HCT116 (cell line): ENCODE measurements at regions not wholly inside any gene's neighbourhood (a gene's known extent, or its start where the extent isn't known, plus 50 kb on each side); places are given as distances from the start of the nearest gene placed in this dataset.

Experiments used
- ATAC-seq: fragments of 200-7000 bp; cut with Tn5 transposase; 2 replicates; pipeline ENCODE4 v1.9.1; 2020; ENCODE audit warnings: mild to moderate bottlenecking, moderate library complexity
- BruUV-seq: library from RNA; stranded (reverse); fragments of 400-500 nt; replicated peaks from 2 replicates; lab custom pipeline; 2021; lab: Mats Ljungman, UMichigan
- CTCF ChIA-PET: fragments of 300-600 bp; sonication (Branson Sonifier 250); formaldehyde crosslinking; loops from one replicate; lab custom pipeline; 2021; ENCODE audit warnings: antibody characterized with exemption; lab: Charles Lee
- POLR2A ChIA-PET: fragments of 300-600, 350-600 bp; sonication (Branson Sonifier 250); formaldehyde crosslinking; loops from one replicate; lab custom pipeline; 2021; ENCODE audit warnings: antibody characterized with exemption; lab: Charles Lee
- RAD21 ChIA-PET, 2 experiments: fragments of 300-600 bp; sonication (Branson Sonifier 250); formaldehyde crosslinking; loops; one replicate each; lab custom pipeline; 2023; ENCODE audit warnings: low total read pairs in 2 of 2; ENCODE audit not compliant: uncharacterized antibody in 2 of 2, unreplicated experiment in 2 of 2, low non-redundant PET in 1 of 2; lab: Charles Lee
- DNase-seq: peaks from one replicate; pipeline ENCODE4 v3.0.0-alpha.2; 2010; ENCODE audit warnings: low read depth, low spot score
- H2AFZ ChIP-seq: fragments of 200-600 bp; shearing (Covaris generic), sonication (generic); 2 replicates; pipeline ENCODE4 v1.6.1; 2017; ENCODE audit warnings: low read depth, mixed run types, mixed read lengths, antibody characterized with exemption, low read length; ENCODE audit not compliant: poor library complexity, severe bottlenecking
- H3K27ac ChIP-seq: 2 replicates; pipeline ENCODE4 v1.5.1; 2012; ENCODE audit warnings: low read depth, low read length
- H3K27me3 ChIP-seq: fragments of 200-600 bp; sonication (generic); 2 replicates; pipeline ENCODE4 v1.6.1; 2016; ENCODE audit warnings: mixed run types, low read length, mixed read lengths; ENCODE audit not compliant: insufficient read depth
- H3K36me3 ChIP-seq, 2 experiments: fragments of 200-500 bp in 1 of 2; fragments of 200-600 bp in 1 of 2; sonication (Bioruptor generic) in 1 of 2; sonication (generic) in 1 of 2; 2 replicates each; pipeline versions ENCODE4 v1.5.1 to v1.6.1; 2014 to 2016; ENCODE audit warnings: low read length in 2 of 2, inconsistent platforms in 1 of 2, mixed read lengths in 1 of 2, mixed run types in 1 of 2; ENCODE audit not compliant: insufficient read depth in 2 of 2, control insufficient read depth in 1 of 2
- H3K4me1 ChIP-seq, 2 experiments: fragments of 200-600 bp in 1 of 2; sonication (generic) in 1 of 2; 2 replicates each; pipeline versions ENCODE4 v1.5.1 to v1.6.1; 2012 to 2017; ENCODE audit warnings: low read length in 2 of 2, inconsistent platforms in 1 of 2, mild to moderate bottlenecking in 1 of 2, mixed read lengths in 1 of 2, mixed run types in 1 of 2, moderate library complexity in 1 of 2; ENCODE audit not compliant: insufficient read depth in 2 of 2, control insufficient read depth in 1 of 2
- H3K4me2 ChIP-seq: fragments of 200-600 bp; sonication (generic); 2 replicates; pipeline ENCODE4 v1.6.1; 2017; ENCODE audit warnings: mixed run types, low read length, mixed read lengths
- H3K4me3 ChIP-seq, 2 experiments: fragments of 200-600 bp in 1 of 2; sonication (generic) in 1 of 2; replicated peaks in 1 of 2; 2 replicates each; pipeline ENCODE4 v1.5.1; 2011 to 2016; ENCODE audit warnings: low read length in 2 of 2, control low read depth in 1 of 2, low read depth in 1 of 2, mild to moderate bottlenecking in 1 of 2, mixed read lengths in 1 of 2, mixed run types in 1 of 2
- H3K79me2 ChIP-seq: fragments of 200-600 bp; sonication (generic); 2 replicates; pipeline ENCODE4 v1.6.1; 2017; ENCODE audit warnings: mild to moderate bottlenecking, mixed run types, low read length, moderate library complexity, mixed read lengths; ENCODE audit not compliant: insufficient read depth
- H3K9ac ChIP-seq: fragments of 200-600 bp; sonication (generic); 2 replicates; pipeline ENCODE4 v1.6.1; 2016; ENCODE audit warnings: low read length, mixed read lengths
- H3K9me2 ChIP-seq: fragments of 200-600 bp; sonication (generic), shearing (Covaris generic); 2 replicates; pipeline ENCODE4 v1.6.1; 2017; ENCODE audit warnings: mixed run types, mild to moderate bottlenecking, moderate library complexity; ENCODE audit not compliant: insufficient read depth
- H3K9me3 ChIP-seq, 2 experiments: fragments of 200-500 bp in 1 of 2; fragments of 200-600 bp in 1 of 2; sonication (Bioruptor generic) in 1 of 2; sonication (generic) in 1 of 2; 2 replicates each; pipeline ENCODE4 v1.6.1; 2014 to 2017; ENCODE audit warnings: low read length in 2 of 2, mixed read lengths in 2 of 2, inconsistent platforms in 1 of 2, low read depth in 1 of 2, mild to moderate bottlenecking in 1 of 2, mixed run types in 1 of 2, moderate library complexity in 1 of 2; ENCODE audit not compliant: control insufficient read depth in 1 of 2, insufficient read depth in 1 of 2
- H4K20me1 ChIP-seq: fragments of 200-600 bp; sonication (generic), shearing (Covaris generic); 2 replicates; pipeline ENCODE4 v1.6.1; 2017; ENCODE audit warnings: mixed run types, mild to moderate bottlenecking, moderate library complexity; ENCODE audit not compliant: insufficient read depth
- CBX3 ChIP-seq: IDR thresholded peaks from 2 replicates; pipeline ENCODE4 v1.6.1; 2012; ENCODE audit warnings: low read depth
- CEBPB ChIP-seq: IDR thresholded peaks from 2 replicates; pipeline ENCODE4 v1.6.1; 2012; ENCODE audit warnings: low read depth
- EZH2 ChIP-seq: fragments of 200-600 bp; sonication (generic); IDR thresholded peaks from 2 replicates; pipeline ENCODE4 v1.6.1; 2017; ENCODE audit warnings: antibody characterized with exemption, mixed run types
- FOSL1 ChIP-seq: IDR thresholded peaks from 2 replicates; pipeline ENCODE4 v1.6.1; 2012; ENCODE audit warnings: low read depth
- JUND ChIP-seq: IDR thresholded peaks from 2 replicates; pipeline ENCODE4 v1.6.1; 2012
- REST ChIP-seq: IDR thresholded peaks from 2 replicates; pipeline ENCODE4 v1.6.1; 2012; ENCODE audit warnings: low read depth
- TCF7L2 ChIP-seq: IDR thresholded peaks from 2 replicates; pipeline ENCODE4 v1.7.0; 2011; ENCODE audit warnings: borderline replicate concordance, inconsistent platforms; ENCODE audit not compliant: insufficient read depth, insufficient read length; ENCODE audit errors: extremely low read depth
- intact Hi-C: fragments of 100-400 bp; cut with micrococcal nuclease; formaldehyde crosslinking; loops from 2 replicates; pipeline ENCODE4 v1.10.0; 2022

DNA sequence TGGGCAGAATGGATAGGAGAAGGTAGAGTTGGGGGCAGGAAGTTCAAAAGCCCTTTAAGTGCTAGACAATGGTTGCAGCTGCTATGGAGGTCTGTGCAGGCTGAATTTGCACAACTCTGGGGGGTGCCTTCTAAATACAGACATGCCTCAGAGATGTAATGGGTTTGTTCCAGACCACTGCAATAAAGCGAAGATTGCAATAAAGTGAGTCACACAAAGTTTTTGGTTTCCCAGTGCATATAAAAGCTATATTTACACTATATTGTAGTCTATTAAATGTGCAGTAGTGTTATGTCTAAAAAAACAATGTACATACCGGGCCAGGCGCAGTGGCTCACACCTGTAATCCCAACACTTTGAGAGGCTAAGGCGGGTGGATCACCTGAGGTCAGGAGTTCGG lies 60.5 kb upstream of the MYOCD start:
- Histone ChIP-seq H3K36me3 (no peaks in the 10 kb centered on the region), H3K27me3 (peaks cover 17% of the 10 kb centered on the region), H4K20me1 (no peaks in the 10 kb centered on the region), H3K9ac (no peak overlapping the region), H3K4me2 (no peak overlapping the region), H3K27ac (no peak overlapping the region), H3K4me3 (no peak overlapping the region), H3K79me2 (no peaks in the 10 kb centered on the region), H3K9me2 (no peaks in the 10 kb centered on the region), H2AFZ (no peak overlapping the region), H3K9me3 (no peaks in the 10 kb centered on the region), H3K4me1 (no peaks in the 10 kb centered on the region)
- DNase-seq: no peak
- RAD21 ChIA-PET: no interaction called here
- no TSS peak for BruUV-seq
- intact Hi-C loops: no loop called here
- POLR2A ChIA-PET: no interaction called here
- TF ChIP-seq JUND (no peak), CBX3 (no peak), TCF7L2 (no peak)
- CTCF ChIA-PET: no interaction called here
- ATAC-seq: no peak

GRCh38 chr17:12613566-12613965 lies 52.1 kb upstream of the MYOCD start:
- intact Hi-C loops: no loop called here
- Histone ChIP-seq H3K4me1 (no peaks in the 10 kb centered on the region), H3K9me3 (no peaks in the 10 kb centered on the region), H3K4me2 (no peak overlapping the region), H3K36me3 (no peaks in the 10 kb centered on the region), H3K9ac (no peak overlapping the region), H3K27ac (no peak overlapping the region), H4K20me1 (no peaks in the 10 kb centered on the region), H3K79me2 (no peaks in the 10 kb centered on the region), H3K4me3 (no peak overlapping the region), H3K27me3 (peaks cover 45% of the 10 kb centered on the region), H3K9me2 (no peaks in the 10 kb centered on the region), H2AFZ (no peak overlapping the region)
- CTCF ChIA-PET: no interaction called here
- DNase-seq (no peak), ATAC-seq (no peak)
- no TSS peak for BruUV-seq
- RAD21 ChIA-PET: no interaction called here
- POLR2A ChIA-PET: no interaction called here
- no peak for TF ChIP-seq FOSL1
- no peak for TF ChIP-seq REST
- TF ChIP-seq CEBPB: no peak
- TF ChIP-seq EZH2: no peak
